CD8-positive, alpha-beta memory T cell (primary cell): ENCODE measurements at regions not wholly inside any gene's neighbourhood (a gene's known extent, or its start where the extent isn't known, plus 50 kb on each side); places are given as distances from the start of the nearest gene placed in this dataset.

Experiments
- CTCF ChIA-PET: fragments of 350-600 bp; sonication (Branson Sonifier 250); formaldehyde crosslinking; loops from one replicate; lab custom pipeline; 2021; ENCODE audit warnings: antibody characterized with exemption; lab: Charles Lee
- POLR2A ChIA-PET: fragments of 350-600 bp; sonication (Branson Sonifier 250); formaldehyde crosslinking; loops from one replicate; lab custom pipeline; 2021; ENCODE audit warnings: antibody characterized with exemption; lab: Charles Lee
- DNase-seq, 5 donors: peaks; one replicate each; pipeline versions ENCODE4 v3.0.0 to v3.0.0-alpha.2; 2020 to 2022; ENCODE audit warnings: mixed read lengths in 1 of 5
- H3K27ac ChIP-seq: one replicate; pipeline ENCODE4 v1.7.0; 2013; ENCODE audit warnings: low read depth, mild to moderate bottlenecking, low read length, moderate library complexity
- H3K27me3 ChIP-seq: 2 replicates; pipeline ENCODE4 v1.7.0; 2013; ENCODE audit warnings: low read length, mild to moderate bottlenecking; ENCODE audit not compliant: insufficient read depth, poor library complexity, severe bottlenecking
- H3K36me3 ChIP-seq: 2 replicates; pipeline ENCODE4 v1.7.0; 2013; ENCODE audit warnings: mild to moderate bottlenecking, low read length, moderate library complexity; ENCODE audit not compliant: insufficient read depth
- H3K4me1 ChIP-seq: 2 replicates; pipeline ENCODE4 v1.7.0; 2013; ENCODE audit warnings: mild to moderate bottlenecking, low read length, moderate library complexity; ENCODE audit not compliant: insufficient read depth
- H3K4me3 ChIP-seq: 2 replicates; pipeline ENCODE4 v1.7.0; 2013; ENCODE audit warnings: mild to moderate bottlenecking, low read length
- H3K9me3 ChIP-seq: 2 replicates; pipeline ENCODE4 v1.7.0; 2013; ENCODE audit warnings: mild to moderate bottlenecking, low read length
- H3K27ac Mint-ChIP-seq, 8 donors: one replicate each; pipeline ENCODE4 v1.8.0; 2020 to 2021; ENCODE audit warnings: mixed read lengths in 8 of 8, mild to moderate bottlenecking in 6 of 8, inconsistent platforms in 3 of 8, moderate library complexity in 3 of 8
- H3K27me3 Mint-ChIP-seq, 2 donors: one replicate each; pipeline ENCODE4 v1.8.0; 2020 to 2021; ENCODE audit warnings: mixed read lengths in 2 of 2, mild to moderate bottlenecking in 1 of 2, moderate library complexity in 1 of 2
- H3K36me3 Mint-ChIP-seq, 3 donors: one replicate each; pipeline ENCODE4 v1.8.0; 2020 to 2021; ENCODE audit warnings: mixed read lengths in 3 of 3, inconsistent platforms in 1 of 3, mild to moderate bottlenecking in 1 of 3
- H3K4me1 Mint-ChIP-seq, 3 donors: one replicate each; pipeline ENCODE4 v1.8.0; 2020 to 2021; ENCODE audit warnings: mixed read lengths in 3 of 3, inconsistent platforms in 1 of 3, mild to moderate bottlenecking in 1 of 3
- H3K4me3 Mint-ChIP-seq, 7 donors: one replicate each; pipeline ENCODE4 v1.8.0; 2020 to 2021; ENCODE audit warnings: mixed read lengths in 7 of 7, mild to moderate bottlenecking in 6 of 7, moderate library complexity in 4 of 7, inconsistent platforms in 2 of 7
- H3K9me3 Mint-ChIP-seq, 5 donors: one replicate each; pipeline ENCODE4 v1.8.0; 2020 to 2022; ENCODE audit warnings: mixed read lengths in 5 of 5, mild to moderate bottlenecking in 3 of 5, moderate library complexity in 2 of 5, inconsistent platforms in 1 of 5

DNA sequence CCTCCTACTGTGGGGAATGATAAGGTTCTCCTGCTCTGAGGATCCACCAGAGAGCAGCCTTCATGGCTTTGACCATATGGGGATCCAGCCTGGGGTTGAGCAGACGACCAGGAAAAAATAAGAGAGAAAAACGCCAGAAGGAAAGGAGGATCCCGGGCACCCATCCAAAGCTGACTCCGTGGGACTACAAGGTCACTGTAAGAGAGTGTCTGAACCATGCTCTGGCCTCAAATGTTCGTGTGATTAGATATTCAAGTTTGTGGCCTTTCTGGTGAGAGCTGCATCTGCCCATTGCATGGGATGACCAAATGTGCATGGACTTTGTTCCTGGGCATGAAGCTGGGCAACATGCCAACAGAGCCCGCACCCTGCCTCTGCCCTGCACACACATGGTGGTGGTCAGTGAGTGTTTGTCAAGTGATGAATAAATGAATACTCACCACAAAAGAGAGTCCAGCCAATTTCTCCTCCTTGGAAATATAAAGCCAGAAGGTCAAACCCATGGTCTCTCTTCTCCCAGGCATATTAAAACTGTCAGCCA lies 346.0 kb upstream of the GATB start:
- peak overlapping the region; percentile 8 to 94 (median 50) for H3K27ac Mint-ChIP-seq
- H3K4me3 Mint-ChIP-seq: peak overlapping the region in 1 of 7 donors; percentile 81
- no peaks in the 10 kb centered on the region for H3K9me3 Mint-ChIP-seq
- Histone ChIP-seq H3K9me3 (no peaks in the 10 kb centered on the region), H3K27me3 (no peaks in the 10 kb centered on the region), H3K4me3 (no peak overlapping the region), H3K36me3 (no peaks in the 10 kb centered on the region), H3K4me1 (peaks cover 90% of the 10 kb centered on the region), H3K27ac (no peak overlapping the region)
- ChIA-PET CTCF (no interaction called here), POLR2A (no interaction called here)
- H3K27me3 Mint-ChIP-seq: no peaks in the 10 kb centered on the region
- H3K4me1 Mint-ChIP-seq: peaks cover 81 to 91% (median 88%) of the 10 kb centered on the region in 3 donors
- H3K36me3 Mint-ChIP-seq: peaks cover 2 to 26% (median 9%) of the 10 kb centered on the region in 3 donors
- DNase-seq: no peak

DNA sequence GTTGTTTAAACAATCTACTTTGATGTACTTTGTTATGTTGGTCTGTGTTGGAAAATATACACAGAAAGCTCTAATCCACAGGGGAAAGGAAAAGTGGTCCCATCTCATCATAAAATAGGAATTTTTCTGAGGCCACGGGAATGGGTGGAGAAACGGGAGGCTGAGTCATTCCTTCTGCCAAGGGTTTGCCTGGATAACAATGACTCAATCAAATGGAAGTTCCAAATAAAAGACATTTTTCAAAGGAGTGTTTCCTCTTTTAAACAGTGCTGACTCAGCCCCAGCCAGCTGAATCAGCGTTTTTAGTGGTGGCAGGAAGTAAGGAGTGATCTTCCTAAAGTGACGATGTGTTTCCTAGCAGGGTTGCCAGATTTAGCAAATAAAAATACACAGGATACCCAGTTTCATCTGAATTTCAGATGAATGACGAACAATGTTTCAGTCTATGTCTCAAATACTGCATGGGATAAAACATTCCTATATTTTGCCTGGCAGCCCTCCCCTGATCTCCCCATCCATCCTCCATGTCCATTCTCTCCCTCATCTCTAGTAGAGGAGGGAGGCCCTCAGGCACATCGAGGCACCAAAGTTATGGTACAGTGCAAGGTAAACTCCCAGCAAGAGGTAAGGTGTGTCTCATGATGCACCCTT lies 345.4 kb upstream of the GATB start:
- no peaks in the 10 kb centered on the region for H3K9me3 Mint-ChIP-seq
- Histone ChIP-seq H3K27ac (no peak overlapping the region), H3K4me3 (no peak overlapping the region), H3K9me3 (no peaks in the 10 kb centered on the region), H3K36me3 (no peaks in the 10 kb centered on the region), H3K27me3 (no peaks in the 10 kb centered on the region), H3K4me1 (peaks cover 96% of the 10 kb centered on the region)
- H3K36me3 Mint-ChIP-seq: peaks cover 3 to 26% (median 10%) of the 10 kb centered on the region in 3 donors
- peak overlapping the region; percentile 17 to 94 (median 84) for H3K27ac Mint-ChIP-seq
- CTCF ChIA-PET: interaction anchor here (1.4 kb wide), 1 partner anchor 8 kb away, joined by 3 read pairs; no protein-coding TSS in a partner anchor
- H3K4me1 Mint-ChIP-seq: peaks cover 86 to 95% (median 92%) of the 10 kb centered on the region in 3 donors
- POLR2A ChIA-PET: no interaction called here
- peak overlapping the region in 5 of 7 donors; percentile 9 to 81 (median 23) for H3K4me3 Mint-ChIP-seq
- DNase-seq: no peak
- no peaks in the 10 kb centered on the region for H3K27me3 Mint-ChIP-seq

DNA sequence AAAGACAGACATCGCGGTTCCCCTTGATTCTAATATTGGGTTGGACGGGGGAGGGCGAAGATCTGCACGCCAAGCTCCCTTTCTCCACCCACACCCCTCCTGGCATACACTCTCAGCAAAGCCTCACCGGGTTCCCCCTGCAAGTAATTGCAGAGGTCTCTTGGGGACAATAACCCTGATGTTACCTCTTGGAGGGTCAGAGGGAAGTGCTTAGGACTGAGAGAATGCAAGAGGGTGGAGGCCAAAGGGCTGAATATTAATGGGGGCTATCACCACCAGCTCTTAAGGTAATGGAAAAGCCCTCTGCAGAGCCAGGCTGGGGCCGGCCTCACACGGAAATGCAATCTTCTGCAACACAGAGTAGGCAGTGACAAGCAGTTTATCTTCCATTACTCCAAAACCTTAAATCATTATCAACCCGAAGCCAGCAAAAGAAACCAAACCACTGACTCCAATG lies 344.1 kb upstream of the GATB start:
- H3K4me1 Mint-ChIP-seq: peaks cover 89 to 100% (median 96%) of the 10 kb centered on the region in 3 donors
- Histone ChIP-seq H3K27me3 (no peaks in the 10 kb centered on the region), H3K27ac (no peak overlapping the region), H3K9me3 (no peaks in the 10 kb centered on the region), H3K4me3 (no peak overlapping the region), H3K36me3 (no peaks in the 10 kb centered on the region), H3K4me1 (peaks cover 96% of the 10 kb centered on the region)
- no peak for DNase-seq
- CTCF ChIA-PET: interaction anchor here (1.4 kb wide), 1 partner anchor 9 kb away, joined by 3 read pairs; no protein-coding TSS in a partner anchor
- no peaks in the 10 kb centered on the region for H3K27me3 Mint-ChIP-seq
- H3K4me3 Mint-ChIP-seq: peak overlapping the region in 4 of 7 donors; percentile 12 to 57 (median 28)
- peak overlapping the region; percentile 94 to 98 (median 96) for H3K27ac Mint-ChIP-seq
- no peaks in the 10 kb centered on the region for H3K9me3 Mint-ChIP-seq
- H3K36me3 Mint-ChIP-seq: peaks cover 3 to 26% (median 10%) of the 10 kb centered on the region in 3 donors
- POLR2A ChIA-PET: no interaction called here

DNA sequence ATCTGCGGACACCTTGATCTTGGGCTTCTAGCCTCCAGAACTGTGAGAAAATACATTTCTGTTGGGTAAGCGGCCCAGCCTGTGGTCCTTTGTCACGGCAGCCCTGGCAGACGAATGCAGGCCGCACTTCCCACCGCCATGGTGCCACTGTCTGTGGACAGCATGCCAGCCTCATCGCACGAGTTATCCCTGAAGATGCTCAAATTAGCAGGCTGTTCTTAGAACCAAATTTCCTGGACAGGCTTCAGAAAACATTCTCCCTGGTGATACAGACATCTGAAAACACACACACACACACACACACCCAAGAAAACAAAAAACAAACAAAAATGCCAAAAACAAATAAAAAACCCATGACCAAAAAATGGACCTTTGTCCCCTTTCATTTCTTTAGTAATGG lies 343.5 kb upstream of the GATB start:
- Histone ChIP-seq H3K27me3 (no peaks in the 10 kb centered on the region), H3K36me3 (no peaks in the 10 kb centered on the region), H3K27ac (no peak overlapping the region), H3K4me1 (peaks cover 96% of the 10 kb centered on the region), H3K4me3 (peak overlapping the region; percentile 5), H3K9me3 (no peaks in the 10 kb centered on the region)
- Mint-ChIP-seq H3K27ac (peak overlapping the region; percentile 94 to 99 (median 96)), H3K27me3 (no peaks in the 10 kb centered on the region), H3K9me3 (no peaks in the 10 kb centered on the region), H3K4me1 (peaks cover 89 to 100% (median 96%) of the 10 kb centered on the region in 3 donors), H3K36me3 (peaks cover 3 to 26% (median 10%) of the 10 kb centered on the region in 3 donors), H3K4me3 (peak overlapping the region in 4 of 7 donors; percentile 12 to 86 (median 40))
- ChIA-PET POLR2A (no interaction called here), CTCF (interaction anchor here (1.4 kb wide), 1 partner anchor 11 kb away, joined by 3 read pairs; no protein-coding TSS in a partner anchor)
- no peak for DNase-seq

DNA sequence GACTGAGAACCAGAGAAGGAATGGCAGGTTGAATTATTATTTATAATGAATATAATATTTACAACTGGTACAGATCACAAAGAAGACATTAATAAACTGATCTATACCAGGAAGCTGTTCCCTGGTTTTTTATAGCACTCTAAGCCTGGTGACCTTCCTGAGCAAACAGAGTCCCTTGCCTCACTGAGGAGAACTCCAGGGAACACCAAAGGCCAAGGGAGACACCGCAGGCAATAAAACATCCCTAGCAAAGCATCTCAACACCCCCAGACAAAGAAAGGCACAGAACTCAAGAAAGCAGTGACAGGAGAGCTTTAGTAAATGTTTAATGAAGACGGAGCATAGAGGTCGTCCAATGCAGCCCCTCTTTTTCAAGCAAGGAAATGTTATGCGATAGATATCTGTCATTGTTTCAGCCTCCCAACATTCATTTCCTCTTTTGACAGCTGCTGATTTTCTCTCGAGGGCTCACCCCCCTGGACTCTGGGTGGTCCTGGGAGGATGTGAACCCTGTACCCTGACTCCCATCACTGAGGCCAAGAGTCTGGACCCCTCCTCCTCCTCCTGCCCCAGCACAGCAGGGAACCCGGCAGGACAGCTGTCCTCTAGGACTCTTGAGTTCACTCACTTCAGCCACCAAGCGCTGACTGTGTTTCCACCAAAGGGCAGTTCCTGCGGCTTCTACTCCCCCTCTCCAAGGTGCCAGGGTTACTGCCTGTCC lies 342.5 kb upstream of the GATB start:
- Mint-ChIP-seq H3K4me1 (peaks cover 91 to 100% (median 97%) of the 10 kb centered on the region in 3 donors), H3K4me3 (peak overlapping the region; percentile 67 to 86 (median 83))

DNA sequence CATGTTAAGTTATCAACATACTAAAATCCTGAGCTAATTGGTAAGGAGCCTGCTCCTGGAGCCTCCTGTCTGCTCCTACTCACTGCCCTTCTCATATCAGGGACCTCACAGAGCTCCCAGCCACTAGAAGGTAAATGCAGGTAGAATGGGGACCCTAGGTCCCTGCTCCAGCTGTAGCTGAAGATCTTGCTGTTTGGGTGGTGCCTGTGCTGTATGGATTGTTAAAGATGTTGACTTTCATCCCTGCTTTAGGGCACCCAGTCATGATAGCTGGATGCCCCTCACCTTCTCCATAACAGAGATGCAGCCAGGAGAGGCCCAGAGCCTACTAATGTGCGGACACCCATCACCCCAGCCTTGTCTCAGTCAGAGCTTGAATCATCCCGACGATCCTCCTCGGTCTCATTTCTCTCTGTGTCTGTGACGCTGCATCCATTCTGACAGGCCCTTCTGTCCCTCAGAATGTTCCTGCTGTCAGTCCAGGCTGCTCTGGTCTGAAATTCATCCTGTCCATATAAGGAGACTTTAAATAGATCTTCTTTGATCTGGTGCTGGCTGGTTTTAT lies 341.7 kb upstream of the GATB start:
- no peak for DNase-seq
- H3K4me3 Mint-ChIP-seq: peak overlapping the region; percentile 77 to 86 (median 83)
- Histone ChIP-seq H3K4me1 (peaks cover 98% of the 10 kb centered on the region), H3K27me3 (no peaks in the 10 kb centered on the region), H3K36me3 (no peaks in the 10 kb centered on the region), H3K4me3 (peak overlapping the region; percentile 54), H3K27ac (peak overlapping the region; percentile 41), H3K9me3 (no peaks in the 10 kb centered on the region)
- ChIA-PET POLR2A (interaction anchor here (0.6 to 2.8 kb wide), 4 partner anchors 13 to 153 kb away, joined by 3 to 10 read pairs (median 8); no protein-coding TSS in a partner anchor), CTCF (interaction anchor here (0.7 to 1.4 kb wide), 5 partner anchors 9 to 418 kb away, joined by 3 read pairs; no protein-coding TSS in a partner anchor)
- H3K36me3 Mint-ChIP-seq: peaks cover 3 to 26% (median 10%) of the 10 kb centered on the region in 3 donors
- no peaks in the 10 kb centered on the region for H3K9me3 Mint-ChIP-seq
- H3K27ac Mint-ChIP-seq: peak overlapping the region; percentile 94 to 100 (median 97)
- H3K27me3 Mint-ChIP-seq: no peaks in the 10 kb centered on the region
- peaks cover 89 to 97% (median 95%) of the 10 kb centered on the region in 3 donors for H3K4me1 Mint-ChIP-seq

More for the DNA sequence above, 342.5 kb upstream of the GATB start:
- Histone ChIP-seq H3K27me3 (no peaks in the 10 kb centered on the region), H3K27ac (no peak overlapping the region), H3K9me3 (no peaks in the 10 kb centered on the region), H3K4me1 (peaks cover 98% of the 10 kb centered on the region), H3K36me3 (no peaks in the 10 kb centered on the region), H3K4me3 (peak overlapping the region; percentile 5)
- ChIA-PET CTCF (interaction anchor here (0.9 to 1.4 kb wide), 2 partner anchors 10 to 418 kb away, joined by 3 read pairs; no protein-coding TSS in a partner anchor), POLR2A (no interaction called here)
- no peaks in the 10 kb centered on the region for H3K9me3 Mint-ChIP-seq
- peak overlapping the region; percentile 94 to 100 (median 97) for H3K27ac Mint-ChIP-seq
- no peak for DNase-seq
- peaks cover 3 to 26% (median 10%) of the 10 kb centered on the region in 3 donors for H3K36me3 Mint-ChIP-seq
- no peaks in the 10 kb centered on the region for H3K27me3 Mint-ChIP-seq
